OCI-LY3 (cell line): ENCODE measurements at regions not wholly inside any gene's neighbourhood (a gene's known extent, or its start where the extent isn't known, plus 50 kb on each side); places are given as distances from the start of the nearest gene placed in this dataset.

Source experiments
- H2AFZ ChIP-seq: fragments of 200-600, 300-600 bp; shearing (Covaris generic); 2 replicates; pipeline ENCODE4 v1.6.0; 2014; ENCODE audit warnings: antibody characterized with exemption, low read depth, low read length
- H3K27ac ChIP-seq: fragments of 200-600, 300-600 bp; sonication (generic); 2 replicates; pipeline ENCODE4 v1.5.1; 2014; ENCODE audit warnings: mild to moderate bottlenecking, low read length, moderate library complexity, mixed read lengths
- H3K27me3 ChIP-seq: fragments of 200-600, 300-600 bp; sonication (generic); 2 replicates; pipeline ENCODE4 v1.6.1; 2014; ENCODE audit warnings: low read depth, low read length, mixed read lengths
- H3K36me3 ChIP-seq: fragments of 200-600, 300-600 bp; sonication (generic); replicated peaks from 2 replicates; pipeline ENCODE3; 2014; ENCODE audit warnings: low read depth, low read length, mixed read lengths
- H3K4me1 ChIP-seq: fragments of 300-600, 200-600 bp; sonication (generic); 2 replicates; pipeline ENCODE4 v1.6.1; 2014; ENCODE audit warnings: low read length, mixed read lengths
- H3K4me2 ChIP-seq: fragments of 200-600, 300-600 bp; sonication (generic); 2 replicates; pipeline ENCODE4 v1.6.1; 2014; ENCODE audit warnings: low read length, mixed read lengths
- H3K4me3 ChIP-seq: fragments of 300-600, 200-600 bp; sonication (generic); 2 replicates; pipeline ENCODE4 v1.5.1; 2014; ENCODE audit warnings: antibody characterized with exemption, mild to moderate bottlenecking, low read length, moderate library complexity
- H3K79me2 ChIP-seq: fragments of 300-600, 200-600 bp; shearing (Covaris generic); 2 replicates; pipeline ENCODE4 v1.6.1; 2014; ENCODE audit warnings: mild to moderate bottlenecking, low read length, mixed read lengths
- H3K9ac ChIP-seq: fragments of 300-600, 200-600 bp; shearing (Covaris generic); 2 replicates; pipeline ENCODE4 v1.6.0; 2014; ENCODE audit warnings: mild to moderate bottlenecking, low read length, moderate library complexity
- H3K9me3 ChIP-seq: fragments of 200-600, 300-600 bp; shearing (Covaris generic); 2 replicates; pipeline ENCODE4 v1.6.1; 2014; ENCODE audit warnings: low read length, mixed read lengths; ENCODE audit not compliant: insufficient read depth
- H4K20me1 ChIP-seq: fragments of 200-600, 300-600 bp; sonication (generic); 2 replicates; pipeline ENCODE4 v1.6.1; 2016; ENCODE audit warnings: low read length, mixed read lengths; ENCODE audit not compliant: insufficient read depth
- EZH2phosphoT487 ChIP-seq: fragments of 200-600 bp; shearing (Covaris generic); IDR thresholded peaks from 2 replicates; pipeline ENCODE4 v1.6.1; 2018; ENCODE audit warnings: antibody characterized with exemption, mixed run types, low read depth
- TF ChIP-seq, protein P1 (sequence below): fragments of 200-600, 300-600 bp; sonication (generic); IDR thresholded peaks from 2 replicates; pipeline ENCODE4 v1.5.1; 2014; ENCODE audit warnings: antibody characterized with exemption, low read length, low read depth

DNA sequence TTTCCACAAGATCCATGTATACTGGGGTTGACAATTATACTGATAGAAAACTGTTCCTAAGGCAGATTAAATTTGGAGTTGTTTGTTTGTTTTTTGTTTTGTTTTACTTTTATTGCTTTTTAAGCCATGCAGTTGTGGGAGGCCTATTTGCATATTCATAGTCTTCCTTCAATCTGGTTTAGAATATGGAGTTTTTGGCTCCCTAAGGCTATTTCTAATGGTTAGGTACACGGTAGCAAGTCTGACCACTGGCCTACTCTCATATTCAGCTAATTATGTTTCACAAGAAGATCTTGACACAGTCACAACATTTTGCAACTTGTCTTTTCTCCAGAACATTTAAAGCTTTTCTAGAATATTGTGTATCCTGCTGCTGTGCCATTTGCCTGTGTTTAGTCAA is 725.5 kb downstream of the PCDH18 start:
- H3K27me3 ChIP-seq = no peaks in the 10 kb centered on the region
- H2AFZ ChIP-seq = no peak overlapping the region
- no peak for TF ChIP-seq EZH2phosphoT487
- TF ChIP-seq, protein P1, sequence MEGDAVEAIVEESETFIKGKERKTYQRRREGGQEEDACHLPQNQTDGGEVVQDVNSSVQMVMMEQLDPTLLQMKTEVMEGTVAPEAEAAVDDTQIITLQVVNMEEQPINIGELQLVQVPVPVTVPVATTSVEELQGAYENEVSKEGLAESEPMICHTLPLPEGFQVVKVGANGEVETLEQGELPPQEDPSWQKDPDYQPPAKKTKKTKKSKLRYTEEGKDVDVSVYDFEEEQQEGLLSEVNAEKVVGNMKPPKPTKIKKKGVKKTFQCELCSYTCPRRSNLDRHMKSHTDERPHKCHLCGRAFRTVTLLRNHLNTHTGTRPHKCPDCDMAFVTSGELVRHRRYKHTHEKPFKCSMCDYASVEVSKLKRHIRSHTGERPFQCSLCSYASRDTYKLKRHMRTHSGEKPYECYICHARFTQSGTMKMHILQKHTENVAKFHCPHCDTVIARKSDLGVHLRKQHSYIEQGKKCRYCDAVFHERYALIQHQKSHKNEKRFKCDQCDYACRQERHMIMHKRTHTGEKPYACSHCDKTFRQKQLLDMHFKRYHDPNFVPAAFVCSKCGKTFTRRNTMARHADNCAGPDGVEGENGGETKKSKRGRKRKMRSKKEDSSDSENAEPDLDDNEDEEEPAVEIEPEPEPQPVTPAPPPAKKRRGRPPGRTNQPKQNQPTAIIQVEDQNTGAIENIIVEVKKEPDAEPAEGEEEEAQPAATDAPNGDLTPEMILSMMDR = no peak

DNA sequence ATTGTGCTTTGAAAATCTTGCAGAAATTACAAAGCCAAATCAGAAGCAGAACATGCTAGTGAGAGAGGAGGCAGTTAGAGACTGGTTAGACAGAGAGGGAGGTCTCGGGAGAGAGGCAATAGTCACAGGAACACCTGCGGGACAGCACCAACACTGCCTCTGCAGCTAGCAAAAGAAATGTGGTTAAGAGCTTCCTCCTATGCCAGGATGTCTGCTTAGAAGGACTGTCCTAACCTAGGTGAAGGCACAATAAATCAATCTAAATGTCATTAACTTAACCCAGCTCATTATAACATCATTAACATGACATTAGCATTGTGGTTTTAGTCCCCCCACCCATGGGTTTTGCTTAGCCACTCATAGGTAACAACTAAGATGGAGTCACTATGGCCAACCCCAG is 726.7 kb downstream of the PCDH18 start:
- H2AFZ ChIP-seq = no peak overlapping the region
- no peaks in the 10 kb centered on the region for H4K20me1 ChIP-seq
- no peak for TF ChIP-seq EZH2phosphoT487
- TF ChIP-seq, protein P1 = no peak
- no peaks in the 10 kb centered on the region for H3K27me3 ChIP-seq
- H3K36me3 ChIP-seq = peaks cover 4% of the 10 kb centered on the region
- H3K27ac ChIP-seq = no peak overlapping the region
- H3K9me3 ChIP-seq = peaks cover 10% of the 10 kb centered on the region; the same call in 1 of the 2 replicates
- no peaks in the 10 kb centered on the region for H3K79me2 ChIP-seq
- no peak overlapping the region for H3K9ac ChIP-seq
- no peak overlapping the region for H3K4me3 ChIP-seq
- H3K4me1 ChIP-seq = no peaks in the 10 kb centered on the region
- no peak overlapping the region for H3K4me2 ChIP-seq

More for the DNA sequence above, 725.5 kb downstream of the PCDH18 start:
- peaks cover 10% of the 10 kb centered on the region; the same call in 1 of the 2 replicates for H3K9me3 ChIP-seq
- no peak overlapping the region for H3K27ac ChIP-seq
- no peak overlapping the region for H3K9ac ChIP-seq
- peaks cover 4% of the 10 kb centered on the region for H3K36me3 ChIP-seq
- no peak overlapping the region for H3K4me3 ChIP-seq
- no peaks in the 10 kb centered on the region for H3K4me1 ChIP-seq
- no peaks in the 10 kb centered on the region for H4K20me1 ChIP-seq
- H3K4me2 ChIP-seq = no peak overlapping the region
- H3K79me2 ChIP-seq = no peaks in the 10 kb centered on the region

DNA sequence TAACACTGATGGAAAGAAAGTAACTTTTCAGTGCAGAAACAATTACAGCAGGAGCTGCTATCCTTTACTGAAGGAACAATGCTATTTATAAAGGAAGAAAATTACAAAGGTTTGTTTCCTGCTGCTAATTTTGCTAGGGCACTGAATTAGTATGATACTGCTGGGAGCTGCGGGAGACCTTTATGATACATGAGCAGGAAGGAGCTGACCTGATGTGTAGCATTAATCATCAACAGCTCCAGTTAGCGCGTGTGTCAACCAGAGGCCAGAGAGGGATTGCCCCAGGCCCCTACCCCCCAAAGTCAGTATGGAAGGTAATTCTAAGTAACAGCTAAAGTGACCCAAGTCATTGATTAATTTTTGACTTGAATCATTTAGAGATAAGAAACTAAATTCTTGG is 728.9 kb downstream of the PCDH18 start:
- no peak overlapping the region for H2AFZ ChIP-seq
- H3K4me3 ChIP-seq = no peak overlapping the region
- no peaks in the 10 kb centered on the region for H3K79me2 ChIP-seq
- peaks cover 10% of the 10 kb centered on the region; the same call in 1 of the 2 replicates for H3K9me3 ChIP-seq
- peaks cover 4% of the 10 kb centered on the region for H3K36me3 ChIP-seq
- H3K9ac ChIP-seq = no peak overlapping the region
- TF ChIP-seq, protein P1 = no peak
- TF ChIP-seq EZH2phosphoT487 = no peak
- no peak overlapping the region for H3K4me2 ChIP-seq
- H3K4me1 ChIP-seq = no peaks in the 10 kb centered on the region
- no peaks in the 10 kb centered on the region for H3K27me3 ChIP-seq
- no peaks in the 10 kb centered on the region for H4K20me1 ChIP-seq
- no peak overlapping the region for H3K27ac ChIP-seq

DNA sequence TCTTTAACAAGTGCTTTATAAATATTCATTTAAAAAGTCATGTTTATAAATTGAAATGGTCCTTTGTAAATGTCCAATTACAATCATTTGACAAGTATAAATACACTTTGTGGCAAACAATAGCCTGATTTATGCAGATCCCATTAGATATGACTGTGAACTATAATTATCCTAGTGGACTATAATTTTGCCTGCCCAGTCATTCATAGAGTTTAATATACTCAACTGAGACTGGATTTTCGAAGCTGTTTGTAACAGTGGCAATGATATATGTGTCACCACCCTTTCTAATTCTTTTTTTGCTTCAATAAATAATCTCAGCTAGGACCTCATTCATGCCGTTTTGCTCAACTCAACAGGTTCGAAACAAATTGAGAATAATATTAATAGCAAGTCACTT is 732.0 kb downstream of the PCDH18 start:
- Histone ChIP-seq H3K79me2 (no peaks in the 10 kb centered on the region), H4K20me1 (no peaks in the 10 kb centered on the region), H3K36me3 (no peaks in the 10 kb centered on the region), H3K9me3 (peaks cover 4% of the 10 kb centered on the region; the same call in 1 of the 2 replicates), H3K4me3 (no peak overlapping the region), H3K4me2 (no peak overlapping the region), H3K27me3 (no peaks in the 10 kb centered on the region), H3K9ac (no peak overlapping the region), H3K27ac (no peak overlapping the region), H2AFZ (no peak overlapping the region), H3K4me1 (no peaks in the 10 kb centered on the region)
- TF ChIP-seq EZH2phosphoT487 = no peak
- TF ChIP-seq, protein P1 = no peak
